HG02884 (cell line): ENCODE measurements at regions not wholly inside any gene's neighbourhood (a gene's known extent, or its start where the extent isn't known, plus 50 kb on each side); places are given as distances from the start of the nearest gene placed in this dataset.

Experiments
- ATAC-seq: cut with Tn5 transposase; IDR thresholded peaks from one replicate; pipeline ENCODE4 v1.9.1; 2021; ENCODE audit warnings: mild to moderate bottlenecking, moderate library complexity; ENCODE audit not compliant: unreplicated experiment

GRCh38 chr1:65090406-65090805 is 57.6 kb upstream of the AK4 start:
- no peak for ATAC-seq

DNA sequence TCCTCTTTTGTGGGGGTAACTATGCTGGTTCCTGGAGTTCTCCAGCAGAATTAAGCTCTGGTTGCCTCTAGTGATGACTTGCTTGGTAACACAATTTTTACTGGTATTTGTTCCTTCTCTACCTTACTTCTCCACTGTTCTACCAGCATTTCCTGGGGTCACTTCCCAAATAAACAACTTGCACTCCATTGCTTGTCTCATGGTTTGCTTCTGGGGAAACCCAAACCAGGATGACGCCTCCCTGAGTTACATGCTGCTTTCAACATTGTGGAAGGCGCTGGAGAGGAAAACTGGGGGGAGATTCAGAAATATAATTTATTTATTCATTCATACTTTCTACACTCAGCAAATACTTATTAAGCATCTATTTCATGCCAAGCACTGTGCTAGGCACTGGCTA is 55.3 kb upstream of the AK4 start:
- no peak for ATAC-seq

DNA sequence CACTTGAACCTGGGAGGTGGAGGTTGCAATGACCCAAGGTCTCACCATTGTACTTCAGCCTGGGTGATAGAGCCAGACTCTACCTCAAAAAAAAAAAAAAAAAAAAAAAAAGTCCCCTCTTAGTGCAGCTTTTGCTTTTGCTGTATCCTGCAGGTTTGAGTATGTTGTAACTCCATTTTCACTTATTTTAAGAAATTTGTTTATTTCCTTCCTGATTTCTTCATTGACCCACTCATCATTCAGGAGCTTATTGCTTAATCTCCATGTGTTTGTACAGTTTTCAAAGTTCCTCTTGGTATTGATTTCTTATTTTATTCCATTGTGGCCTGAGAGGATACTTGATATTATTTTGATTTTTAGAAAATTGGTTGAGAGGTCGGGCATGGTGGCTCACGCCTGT is 50.9 kb upstream of the AK4 start:
- ATAC-seq = no peak
